ENCODE measurements at regions not wholly inside any gene's neighbourhood (a gene's known extent, or its start where the extent isn't known, plus 50 kb on each side); places are given as distances from the start of the nearest gene placed in this dataset.

GRCh38 chr12:92547906-92548305, 154.9 kb upstream of the PLEKHG7 start:
- POLR2A ChIA-PET, result no interaction called here
- CTCF ChIA-PET, result no interaction called here
- no peak overlapping the region for H3K4me3 ChIP-seq (ENCODE audit: low read depth in 2 of 2, low read length in 2 of 2)
- no peaks in the 10 kb centered on the region for H3K27me3 ChIP-seq (ENCODE audit: control insufficient read depth, insufficient read depth, low read length)
- H3K27ac ChIP-seq (ENCODE audit: low read length), result no peak overlapping the region
- no peak for DNase-seq (ENCODE audit: low read depth, low spot score)
- intact Hi-C loops (cut with micrococcal nuclease; ENCODE audit: unreplicated experiment), result no loop called here
- H3K36me3 ChIP-seq (ENCODE audit: control insufficient read depth, insufficient read depth, low read length), result no peaks in the 10 kb centered on the region
- no peaks in the 10 kb centered on the region for H3K9me3 ChIP-seq (ENCODE audit: control insufficient read depth, insufficient read depth, low read depth, low read length)
- in situ Hi-C loops (cut with HindIII; ENCODE audit: low pct_unique_long_range_greater_than_20kb, low sequenced_read_pairs), result no loop called here
- H3K4me1 ChIP-seq (ENCODE audit: control insufficient read depth, insufficient read depth, low read length), result no peaks in the 10 kb centered on the region
- TF ChIP-seq TCF7L2 (IDR thresholded peaks at IDR 0.05; ENCODE audit: low read depth, low read length) (no peak), REST (IDR thresholded peaks at IDR 0.05; ENCODE audit: insufficient read depth in 1 of 2, low read depth in 2 of 2, low read length in 1 of 2) (no peak), CTCF (IDR thresholded peaks at IDR 0.05) (no peak), SIN3A (IDR thresholded peaks at IDR 0.05; ENCODE audit: borderline replicate concordance, insufficient read depth, low read depth, low read length) (no peak), POLR2AphosphoS5 (IDR thresholded peaks at IDR 0.05; ENCODE audit: low read depth, low read length) (no peak)
- BruUV-seq (replicated peaks), result no TSS peak
- ATAC-seq, result no peak

GRCh38 chr12:92547420-92547819, 155.4 kb upstream of the PLEKHG7 start:
- Histone ChIP-seq H3K4me3 (ENCODE audit: low read depth in 2 of 2, low read length in 2 of 2) (no peak overlapping the region), H3K27ac (ENCODE audit: low read length) (no peak overlapping the region), H3K9me3 (ENCODE audit: control insufficient read depth, insufficient read depth, low read depth, low read length) (no peaks in the 10 kb centered on the region), H3K36me3 (ENCODE audit: control insufficient read depth, insufficient read depth, low read length) (no peaks in the 10 kb centered on the region), H3K27me3 (ENCODE audit: control insufficient read depth, insufficient read depth, low read length) (no peaks in the 10 kb centered on the region), H3K4me1 (ENCODE audit: control insufficient read depth, insufficient read depth, low read length) (no peaks in the 10 kb centered on the region)
- CTCF ChIA-PET, result no interaction called here
- ATAC-seq (no peak), DNase-seq (ENCODE audit: low read depth, low spot score) (no peak)
- TF ChIP-seq TCF7L2 (IDR thresholded peaks at IDR 0.05; ENCODE audit: low read depth, low read length), result no peak
- no peak for TF ChIP-seq REST (IDR thresholded peaks at IDR 0.05; ENCODE audit: insufficient read depth in 1 of 2, low read depth in 2 of 2, low read length in 1 of 2)
- no peak for TF ChIP-seq SIN3A (IDR thresholded peaks at IDR 0.05; ENCODE audit: borderline replicate concordance, insufficient read depth, low read depth, low read length)
- TF ChIP-seq CTCF (IDR thresholded peaks at IDR 0.05), result no peak
- TF ChIP-seq POLR2AphosphoS5 (IDR thresholded peaks at IDR 0.05; ENCODE audit: low read depth, low read length), result no peak
- POLR2A ChIA-PET, result no interaction called here
- BruUV-seq (replicated peaks), result no TSS peak
- intact Hi-C loops (cut with micrococcal nuclease; ENCODE audit: unreplicated experiment) (no loop called here), in situ Hi-C loops (cut with HindIII; ENCODE audit: low pct_unique_long_range_greater_than_20kb, low sequenced_read_pairs) (no loop called here)
